ENCODE measurements at regions not wholly inside any gene's neighbourhood (a gene's known extent, or its start where the extent isn't known, plus 50 kb on each side); places are given as distances from the start of the nearest gene placed in this dataset.

- no peak for DNase-seq
- no peak for TF ChIP-seq CTCF (IDR thresholded peaks at IDR 0.05)
- TF ChIP-seq POLR2A (IDR thresholded peaks at IDR 0.05): no peak
- Histone ChIP-seq H3K27me3 (no peaks in the 10 kb centered on the region), H3K9me3 (no peaks in the 10 kb centered on the region), H3K36me3 (no peaks in the 10 kb centered on the region), H3K27ac (no peak overlapping the region), H3K4me3 (replicated peaks in 1 of 3) (no peak overlapping the region), H3K4me1 (no peaks in the 10 kb centered on the region)
- intact Hi-C loops (cut with DNase I): no loop called here
These were observed 193.1 kb upstream of the ADAMTS9 start for GRCh38 chr3:64880916-64881315.

- Histone ChIP-seq H3K36me3 (no peaks in the 10 kb centered on the region), H3K27ac (no peak overlapping the region), H3K4me3 (replicated peaks in 1 of 3) (no peak overlapping the region), H3K27me3 (no peaks in the 10 kb centered on the region), H3K9me3 (no peaks in the 10 kb centered on the region), H3K4me1 (no peaks in the 10 kb centered on the region)
- no peak for DNase-seq
- WGBS, 2 donors: 95 to 97% methylated on average over 2 of the region's 2 CpGs
- intact Hi-C loops (cut with DNase I): no loop called here
- no peak for TF ChIP-seq CTCF (IDR thresholded peaks at IDR 0.05)
- TF ChIP-seq POLR2A (IDR thresholded peaks at IDR 0.05): no peak
These were observed 190.6 kb upstream of the ADAMTS9 start for GRCh38 chr3:64878362-64878761.

- no peaks in the 10 kb centered on the region for H3K9me3 ChIP-seq
- H3K4me1 ChIP-seq: no peaks in the 10 kb centered on the region
- no peak overlapping the region for H3K4me3 ChIP-seq (replicated peaks in 1 of 3)
- TF ChIP-seq CTCF (IDR thresholded peaks at IDR 0.05): no peak
- TF ChIP-seq POLR2A (IDR thresholded peaks at IDR 0.05): no peak
- no peaks in the 10 kb centered on the region for H3K36me3 ChIP-seq
- H3K27ac ChIP-seq: no peak overlapping the region
- 67 to 90% methylated on average over 1 of the region's 1 CpG for WGBS, 2 donors
- no peaks in the 10 kb centered on the region for H3K27me3 ChIP-seq
- intact Hi-C loops (cut with DNase I): no loop called here
- DNase-seq: no peak
These were observed 185.6 kb upstream of the ADAMTS9 start for GRCh38 chr3:64873400-64873799.

- Histone ChIP-seq H3K4me1 (no peaks in the 10 kb centered on the region), H3K27me3 (no peaks in the 10 kb centered on the region), H3K36me3 (no peaks in the 10 kb centered on the region), H3K4me3 (replicated peaks in 1 of 3) (no peak overlapping the region), H3K9me3 (no peaks in the 10 kb centered on the region), H3K27ac (no peak overlapping the region)
- no peak for TF ChIP-seq POLR2A (IDR thresholded peaks at IDR 0.05)
- TF ChIP-seq CTCF (IDR thresholded peaks at IDR 0.05): no peak
- no peak for DNase-seq
- intact Hi-C loops (cut with DNase I): no loop called here
These were observed 184.5 kb upstream of the ADAMTS9 start for GRCh38 chr3:64872345-64872744.

GRCh38 chr3:64871834-64872249, 184.0 kb upstream of the ADAMTS9 start:
- intact Hi-C loops (cut with DNase I): no loop called here
- no peaks in the 10 kb centered on the region for H3K36me3 ChIP-seq
- H3K9me3 ChIP-seq: no peaks in the 10 kb centered on the region
- TF ChIP-seq POLR2A (IDR thresholded peaks at IDR 0.05) (no peak), CTCF (IDR thresholded peaks at IDR 0.05) (no peak)
- WGBS, 2 donors: 59 to 60% methylated on average over 2 of the region's 2 CpGs
- no peak for DNase-seq
- no peak overlapping the region for H3K27ac ChIP-seq
- no peaks in the 10 kb centered on the region for H3K27me3 ChIP-seq
- H3K4me1 ChIP-seq: no peaks in the 10 kb centered on the region
- H3K4me3 ChIP-seq (replicated peaks in 1 of 3): no peak overlapping the region

All from thyroid gland (tissue), 4 donors.